ENCODE measurements at regions not wholly inside any gene's neighbourhood (a gene's known extent, or its start where the extent isn't known, plus 50 kb on each side); places are given as distances from the start of the nearest gene placed in this dataset.

GRCh38 chr10:110388687-110389052 is 84.0 kb upstream of the SMNDC1 start:
- Histone ChIP-seq H3K4me1 (ENCODE audit: control insufficient read depth in 4 of 4, insufficient read depth in 4 of 4, low read length in 3 of 4) (peaks cover 0 to 2% (median 0%) of the 10 kb centered on the region in 4 donors), H3K27me3 (ENCODE audit: control insufficient read depth in 4 of 4, insufficient read depth in 4 of 4, low read length in 3 of 4) (no peaks in the 10 kb centered on the region), H3K9me3 (ENCODE audit: control insufficient read depth in 4 of 4, low read length in 3 of 4) (no peaks in the 10 kb centered on the region), H3K27ac (ENCODE audit: low read depth in 1 of 2, low read length in 2 of 2) (no peak overlapping the region), H3K9ac (ENCODE audit: low read depth in 1 of 2, low read length in 2 of 2) (no peak overlapping the region), H3K36me3 (ENCODE audit: control insufficient read depth in 4 of 4, insufficient read depth in 3 of 4, low read depth in 1 of 4, low read length in 3 of 4) (no peaks in the 10 kb centered on the region), H3K4me3 (ENCODE audit: low read depth in 1 of 3, low read length in 3 of 3) (no peak overlapping the region)
- no peak for DNase-seq (ENCODE audit: low spot score)
- 77% methylated on average over 7 of the region's 7 CpGs for WGBS
- TF ChIP-seq SP1 (IDR thresholded peaks at IDR 0.05) (no peak), RXRA (IDR thresholded peaks at IDR 0.05) (no peak), RAD21 (IDR thresholded peaks at IDR 0.05) (peak in 1 of 2 donors; percentile 8)

- peaks cover 0 to 2% (median 0%) of the 10 kb centered on the region in 4 donors for H3K4me1 ChIP-seq (ENCODE audit: control insufficient read depth in 4 of 4, insufficient read depth in 4 of 4, low read length in 3 of 4)
- H3K36me3 ChIP-seq (ENCODE audit: control insufficient read depth in 4 of 4, insufficient read depth in 3 of 4, low read depth in 1 of 4, low read length in 3 of 4): no peaks in the 10 kb centered on the region
- H3K4me3 ChIP-seq (ENCODE audit: low read depth in 1 of 3, low read length in 3 of 3): no peak overlapping the region
- H3K27ac ChIP-seq (ENCODE audit: low read depth in 1 of 2, low read length in 2 of 2): no peak overlapping the region
- no peak overlapping the region for H3K9ac ChIP-seq (ENCODE audit: low read depth in 1 of 2, low read length in 2 of 2)
- no peaks in the 10 kb centered on the region for H3K27me3 ChIP-seq (ENCODE audit: control insufficient read depth in 4 of 4, insufficient read depth in 4 of 4, low read length in 3 of 4)
- no peak for DNase-seq (ENCODE audit: low spot score)
- H3K9me3 ChIP-seq (ENCODE audit: control insufficient read depth in 4 of 4, low read length in 3 of 4): no peaks in the 10 kb centered on the region
- WGBS: 78% methylated on average over 8 of the region's 8 CpGs
- TF ChIP-seq EGR1 (IDR thresholded peaks at IDR 0.05; ENCODE audit: low read depth in 2 of 2): no peak
- no peak for TF ChIP-seq NR2F2 (IDR thresholded peaks at IDR 0.05)
- no peak for TF ChIP-seq ZBTB33 (IDR thresholded peaks at IDR 0.05)
- no peak for TF ChIP-seq FOXA1 (IDR thresholded peaks at IDR 0.05)
- no peak for TF ChIP-seq MAX (IDR thresholded peaks at IDR 0.05)
- TF ChIP-seq RXRA (IDR thresholded peaks at IDR 0.05): no peak
- no peak for TF ChIP-seq GABPA (IDR thresholded peaks at IDR 0.05 in 1 of 2, conservative IDR thresholded peaks at IDR 0.05 in 1 of 2)
- no peak for TF ChIP-seq CTCF (IDR thresholded peaks at IDR 0.05; ENCODE audit: low read depth, low read length, missing input control)
- TF ChIP-seq RAD21 (IDR thresholded peaks at IDR 0.05): no peak
- TF ChIP-seq HNF4G (IDR thresholded peaks at IDR 0.05): no peak
- TF ChIP-seq FOXA2 (IDR thresholded peaks at IDR 0.05): no peak
- no peak for TF ChIP-seq JUND (IDR thresholded peaks at IDR 0.05)
- TF ChIP-seq SP1 (IDR thresholded peaks at IDR 0.05): no peak
- no peak for TF ChIP-seq YY1 (IDR thresholded peaks at IDR 0.05)
- TF ChIP-seq HNF4A (conservative IDR thresholded peaks at IDR 0.05): no peak
- no peak for TF ChIP-seq REST (IDR thresholded peaks at IDR 0.05)
- TF ChIP-seq ATF3 (IDR thresholded peaks at IDR 0.05): no peak
Measured at GRCh38 chr10:110389255-110389654, 84.5 kb upstream of the SMNDC1 start.

All from liver (tissue), 8 donors.